ENCODE measurements at regions not wholly inside any gene's neighbourhood (a gene's known extent, or its start where the extent isn't known, plus 50 kb on each side); places are given as distances from the start of the nearest gene placed in this dataset.

DNA sequence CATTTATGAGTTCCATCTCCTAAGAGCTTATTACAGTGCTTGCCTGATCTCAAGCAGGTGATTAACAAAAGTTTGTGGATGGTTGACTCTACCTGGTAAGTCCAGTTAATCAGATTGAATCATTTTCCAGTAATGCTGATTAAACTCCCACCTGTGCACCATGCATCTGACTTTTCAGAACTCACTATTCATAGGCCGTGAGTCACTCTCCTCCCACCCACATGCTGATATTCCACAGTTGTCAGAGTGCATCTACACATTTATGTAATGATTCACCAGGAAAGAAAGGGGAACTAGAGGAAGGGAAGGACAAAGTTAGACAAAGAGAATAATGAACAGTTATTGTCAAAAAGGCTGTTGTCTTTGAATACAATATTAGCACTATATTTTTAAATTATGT is 106.2 kb upstream of the UBE3A start:
- Histone ChIP-seq H3K4me1 (ENCODE audit: insufficient read depth, low read length) (peaks cover 3% of the 10 kb centered on the region; the same call in 1 of the 2 replicates), H3K27me3 (ENCODE audit: insufficient read depth, low read length) (no peaks in the 10 kb centered on the region), H3K9ac (ENCODE audit: extremely low read depth, insufficient read length, low read length) (no peak overlapping the region), H2BK20ac (ENCODE audit: low read depth, low read length, poor library complexity, severe bottlenecking) (no peak overlapping the region), H3K79me1 (ENCODE audit: insufficient read depth, low read depth, low read length, poor library complexity, severe bottlenecking) (no peaks in the 10 kb centered on the region), H2AK5ac (ENCODE audit: insufficient read length, low read length) (no peak overlapping the region), H3K27ac (ENCODE audit: insufficient read length, low read depth, low read length) (no peak overlapping the region), H4K91ac (ENCODE audit: insufficient read length, low read depth, low read length) (no peak overlapping the region), H2BK15ac (ENCODE audit: low read depth, low read length) (no peak overlapping the region), H3K4ac (ENCODE audit: low read depth, low read length) (no peak overlapping the region), H3K56ac (ENCODE audit: insufficient read length, low read depth, low read length) (no peak overlapping the region), H2BK12ac (ENCODE audit: insufficient read length, low read depth, low read length) (no peak overlapping the region), H2BK5ac (ENCODE audit: insufficient read length, low read length) (no peak overlapping the region), H3K18ac (ENCODE audit: insufficient read length, low read depth, low read length) (no peak overlapping the region), H3K9me3 (ENCODE audit: control insufficient read depth, low read depth, low read length) (no peaks in the 10 kb centered on the region), H3K14ac (ENCODE audit: insufficient read depth, low read length) (no peak overlapping the region), H3T11ph (ENCODE audit: low read length) (no peak overlapping the region), H3K79me2 (ENCODE audit: insufficient read depth, low read length) (no peaks in the 10 kb centered on the region), H3K23ac (ENCODE audit: insufficient read length, low read depth, low read length) (no peak overlapping the region), H3K23me2 (ENCODE audit: insufficient read length, low read depth, low read length, poor library complexity, severe bottlenecking) (no peaks in the 10 kb centered on the region), H4K5ac (ENCODE audit: insufficient read length, low read depth, low read length) (no peak overlapping the region), H4K20me1 (ENCODE audit: control insufficient read depth, insufficient read depth, insufficient read length) (no peaks in the 10 kb centered on the region), H2BK120ac (ENCODE audit: low read depth, low read length, poor library complexity, severe bottlenecking) (no peak overlapping the region), H4K8ac (replicated peaks; ENCODE audit: insufficient read length, low read depth, low read length) (no peak overlapping the region), H2AFZ (ENCODE audit: low read length) (no peak overlapping the region), H3K4me2 (ENCODE audit: insufficient read depth, insufficient read length, low read length) (no peak overlapping the region)
- Mint-ChIP-seq H3K9me3 (no peaks in the 10 kb centered on the region), H3K27me3 (ENCODE audit: low read depth) (no peaks in the 10 kb centered on the region; the same call in 1 of the 2 replicates), H3K4me3 (no peak overlapping the region), H3K27ac (no peak overlapping the region), H3K36me3 (ENCODE audit: insufficient read depth in 1 of 3, low read depth in 3 of 3) (no peaks in the 10 kb centered on the region), H3K4me1 (peaks cover 12 to 22% of the 10 kb centered on the region in 2 experiments)
- no CpG with 5 or more reads among the region's 1 CpG for WGBS (ENCODE audit: extremely low coverage, insufficient read length, low lambda C conversion rate)
- DNase-seq: no peak
- TF ChIP-seq CTCF (conservative IDR thresholded peaks at IDR 0.05): no peak
